Stimulated activated CD4-positive, alpha-beta T cell treated with anti-CD3 and anti-CD28 coated beads, Interleukin-4, amount 100 ng/mL, for 24 hours (primary cell): ENCODE measurements at regions not wholly inside any gene's neighbourhood (a gene's known extent, or its start where the extent isn't known, plus 50 kb on each side); places are given as distances from the start of the nearest gene placed in this dataset.

Experiments
- DNase-seq: peaks from one replicate; pipeline ENCODE4 v3.0.0-alpha.2; 2020

GRCh38 chr3:187977659-187978058, 176.3 kb upstream of the LPP start:
- DNase-seq, result no peak

GRCh38 chr3:187978433-187979011, 175.4 kb upstream of the LPP start:
- no peak for DNase-seq

- DNase-seq, result no peak
These were observed 174.4 kb upstream of the LPP start for GRCh38 chr3:187979564-187979963.

GRCh38 chr3:187980861-187981260, 173.1 kb upstream of the LPP start:
- no peak for DNase-seq

GRCh38 chr3:187982142-187982541, 171.8 kb upstream of the LPP start:
- DNase-seq, result no peak

GRCh38 chr3:187983484-187984124, 170.4 kb upstream of the LPP start:
- DNase-seq, result no peak

- DNase-seq, result no peak
These were observed 168.3 kb upstream of the LPP start for GRCh38 chr3:187985647-187986046.

- peak; percentile 71 for DNase-seq
These were observed 167.4 kb upstream of the LPP start for GRCh38 chr3:187986514-187986934.

- no peak for DNase-seq
These were observed 166.8 kb upstream of the LPP start for GRCh38 chr3:187987187-187987586.

- peak; percentile 67 for DNase-seq
These were observed 166.0 kb upstream of the LPP start for GRCh38 chr3:187987924-187988323.

- no peak for DNase-seq
These were observed 164.3 kb upstream of the LPP start for GRCh38 chr3:187989575-187990153.

- DNase-seq, result no peak
These were observed 161.3 kb upstream of the LPP start for GRCh38 chr3:187992609-187993008.

GRCh38 chr3:187994221-187995042, 159.5 kb upstream of the LPP start:
- DNase-seq, result no peak

- no peak for DNase-seq
These were observed 158.9 kb upstream of the LPP start for GRCh38 chr3:187995043-187995400.

- no peak for DNase-seq
These were observed 158.3 kb upstream of the LPP start for GRCh38 chr3:187995667-187996066.

GRCh38 chr3:187996609-187997008, 157.3 kb upstream of the LPP start:
- DNase-seq, result no peak

GRCh38 chr3:187997490-187997889, 156.5 kb upstream of the LPP start:
- DNase-seq, result no peak

- DNase-seq, result no peak
These were observed 155.9 kb upstream of the LPP start for GRCh38 chr3:187997946-187998561.

GRCh38 chr3:187998611-187999010, 155.3 kb upstream of the LPP start:
- DNase-seq, result no peak

- DNase-seq, result peak; percentile 33
These were observed 154.1 kb upstream of the LPP start for GRCh38 chr3:187999821-188000220.

GRCh38 chr3:188000361-188000861, 153.5 kb upstream of the LPP start:
- DNase-seq, result no peak

GRCh38 chr3:188001093-188001492, 152.9 kb upstream of the LPP start:
- DNase-seq, result no peak

- no peak for DNase-seq
These were observed 152.0 kb upstream of the LPP start for GRCh38 chr3:188001926-188002325.
